Epithelial cell of esophagus (primary cell): ENCODE measurements at regions not wholly inside any gene's neighbourhood (a gene's known extent, or its start where the extent isn't known, plus 50 kb on each side); places are given as distances from the start of the nearest gene placed in this dataset.
"Not testable (repeated sequence)": the region's sequence is repeated elsewhere in the genome, so short reads cannot be mapped to it uniquely, and the experiment has no call there.

ENCODE experiments used
- DNase-seq: peaks from one replicate; pipeline ENCODE4 v3.0.0; 2010; ENCODE audit warnings: low read depth
- H3K4me3 ChIP-seq: 2 replicates; pipeline ENCODE4 v1.5.1; 2011; ENCODE audit warnings: mild to moderate bottlenecking, low read length, control low read depth
- TF ChIP-seq, protein P1 (sequence below): IDR thresholded peaks from 2 replicates; pipeline ENCODE4 v1.5.1; 2011; ENCODE audit warnings: low read depth, mild to moderate bottlenecking, low read length, control low read depth, inconsistent platforms; ENCODE audit not compliant: insufficient read depth; ENCODE audit errors: missing control alignments

DNA sequence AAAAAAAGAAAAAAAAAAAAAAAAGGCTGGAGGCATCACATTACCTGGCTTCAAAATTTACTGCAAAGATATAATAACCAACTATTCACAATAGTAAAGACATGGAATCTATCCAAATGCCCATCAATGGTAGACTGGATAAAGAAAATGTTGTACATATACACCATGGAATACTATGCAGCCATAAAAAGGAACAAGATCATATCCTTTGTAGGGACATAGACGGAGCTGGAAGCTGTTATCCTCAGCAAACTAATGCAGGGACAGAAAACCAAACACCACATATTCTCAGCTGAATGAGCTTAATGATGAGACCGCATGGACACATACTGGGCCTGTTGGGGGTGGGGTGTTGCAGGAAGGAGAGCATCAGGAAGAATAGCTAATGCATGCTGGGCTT is 330.5 kb downstream of the SRGAP2C start:
- no peak for DNase-seq
- H3K4me3 ChIP-seq, result no peak overlapping the region
- TF ChIP-seq, protein P1, sequence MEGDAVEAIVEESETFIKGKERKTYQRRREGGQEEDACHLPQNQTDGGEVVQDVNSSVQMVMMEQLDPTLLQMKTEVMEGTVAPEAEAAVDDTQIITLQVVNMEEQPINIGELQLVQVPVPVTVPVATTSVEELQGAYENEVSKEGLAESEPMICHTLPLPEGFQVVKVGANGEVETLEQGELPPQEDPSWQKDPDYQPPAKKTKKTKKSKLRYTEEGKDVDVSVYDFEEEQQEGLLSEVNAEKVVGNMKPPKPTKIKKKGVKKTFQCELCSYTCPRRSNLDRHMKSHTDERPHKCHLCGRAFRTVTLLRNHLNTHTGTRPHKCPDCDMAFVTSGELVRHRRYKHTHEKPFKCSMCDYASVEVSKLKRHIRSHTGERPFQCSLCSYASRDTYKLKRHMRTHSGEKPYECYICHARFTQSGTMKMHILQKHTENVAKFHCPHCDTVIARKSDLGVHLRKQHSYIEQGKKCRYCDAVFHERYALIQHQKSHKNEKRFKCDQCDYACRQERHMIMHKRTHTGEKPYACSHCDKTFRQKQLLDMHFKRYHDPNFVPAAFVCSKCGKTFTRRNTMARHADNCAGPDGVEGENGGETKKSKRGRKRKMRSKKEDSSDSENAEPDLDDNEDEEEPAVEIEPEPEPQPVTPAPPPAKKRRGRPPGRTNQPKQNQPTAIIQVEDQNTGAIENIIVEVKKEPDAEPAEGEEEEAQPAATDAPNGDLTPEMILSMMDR, result no peak

DNA sequence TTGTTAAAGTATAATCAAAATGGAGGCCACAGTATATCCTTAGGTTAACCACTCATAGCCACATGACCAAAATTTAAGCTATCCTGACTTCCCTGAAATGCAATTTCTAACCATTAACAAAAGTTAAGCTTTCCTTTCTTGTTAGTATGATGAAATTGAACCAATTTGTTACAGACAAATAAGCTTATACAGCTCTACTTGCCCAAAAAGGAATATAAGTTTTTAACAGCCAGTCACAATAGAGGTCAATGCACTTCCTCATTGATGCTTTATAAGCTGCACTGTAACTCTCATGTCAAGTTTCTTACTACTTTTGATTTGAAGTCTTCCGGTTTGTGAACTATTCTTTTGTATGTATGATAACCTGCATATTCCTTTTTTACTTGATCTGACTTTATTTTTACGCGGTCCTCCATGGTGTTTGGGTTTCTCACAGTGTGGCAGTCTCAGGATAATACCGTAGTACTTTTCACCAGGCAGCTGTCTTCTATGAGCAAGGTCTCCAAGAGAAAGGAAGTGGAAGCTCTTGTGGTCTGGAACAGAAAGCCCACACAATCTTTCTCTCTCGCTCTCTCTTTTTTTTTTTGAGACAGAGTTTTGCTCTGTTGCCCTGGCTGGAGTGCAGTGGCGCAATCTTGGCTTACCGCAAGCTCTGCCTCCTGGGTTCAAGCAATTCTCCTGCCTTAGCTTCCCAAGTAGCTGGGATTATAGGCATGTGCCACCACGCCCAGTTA is 331.6 kb downstream of the SRGAP2C start:
- TF ChIP-seq, protein P1, result no peak
- H3K4me3 ChIP-seq, result no peak overlapping the region
- DNase-seq, result no peak

DNA sequence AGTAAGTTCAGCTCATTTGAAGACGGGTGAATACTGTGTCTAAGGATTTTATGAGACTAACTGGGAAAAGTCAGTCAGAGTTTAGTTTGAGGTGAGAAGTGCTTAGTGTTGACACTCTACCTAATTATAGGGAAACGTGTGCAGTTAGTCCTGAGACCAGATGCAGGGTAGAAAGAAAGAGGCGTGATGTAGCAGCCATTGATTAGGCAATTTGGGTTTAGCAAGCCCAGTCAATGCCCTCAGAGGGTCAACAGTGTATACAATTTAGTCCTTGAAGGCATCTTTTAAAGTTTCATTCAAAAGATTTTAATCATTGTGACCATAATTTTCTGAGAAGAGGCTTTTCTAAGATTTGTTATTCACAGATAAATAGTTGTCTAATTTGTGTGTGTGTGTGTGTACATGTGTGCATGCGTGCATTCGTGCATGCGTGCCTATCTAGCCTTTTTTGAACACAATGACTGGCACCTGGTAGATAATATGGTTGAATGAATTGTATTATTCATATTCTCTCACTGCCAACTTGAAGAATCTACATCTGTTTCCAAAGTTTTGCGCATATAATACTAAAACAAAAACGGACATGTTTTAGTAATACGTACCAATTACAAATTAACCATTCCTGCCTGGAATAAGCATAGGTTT is 332.9 kb downstream of the SRGAP2C start:
- TF ChIP-seq, protein P1, result no peak
- no peak overlapping the region for H3K4me3 ChIP-seq
- DNase-seq, result no peak

DNA sequence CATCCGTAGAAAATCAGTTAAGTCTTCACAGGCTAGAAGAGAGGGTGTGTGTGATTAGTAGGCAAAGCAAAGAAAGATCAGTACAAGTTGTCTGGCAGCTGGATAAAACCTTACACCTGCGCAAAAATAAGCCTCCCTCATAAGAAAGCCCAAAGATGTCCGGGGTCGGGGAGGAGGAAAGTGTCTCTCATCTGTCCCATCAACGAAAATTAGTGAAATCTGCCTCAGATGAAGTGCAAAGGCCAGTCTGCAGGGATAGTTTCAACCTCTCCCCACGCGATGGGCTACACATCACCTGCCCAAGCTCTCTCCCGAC is 333.9 kb downstream of the SRGAP2C start:
- H3K4me3 ChIP-seq, result peak overlapping the region; percentile 50
- DNase-seq, result no peak
- TF ChIP-seq, protein P1, result no peak

DNA sequence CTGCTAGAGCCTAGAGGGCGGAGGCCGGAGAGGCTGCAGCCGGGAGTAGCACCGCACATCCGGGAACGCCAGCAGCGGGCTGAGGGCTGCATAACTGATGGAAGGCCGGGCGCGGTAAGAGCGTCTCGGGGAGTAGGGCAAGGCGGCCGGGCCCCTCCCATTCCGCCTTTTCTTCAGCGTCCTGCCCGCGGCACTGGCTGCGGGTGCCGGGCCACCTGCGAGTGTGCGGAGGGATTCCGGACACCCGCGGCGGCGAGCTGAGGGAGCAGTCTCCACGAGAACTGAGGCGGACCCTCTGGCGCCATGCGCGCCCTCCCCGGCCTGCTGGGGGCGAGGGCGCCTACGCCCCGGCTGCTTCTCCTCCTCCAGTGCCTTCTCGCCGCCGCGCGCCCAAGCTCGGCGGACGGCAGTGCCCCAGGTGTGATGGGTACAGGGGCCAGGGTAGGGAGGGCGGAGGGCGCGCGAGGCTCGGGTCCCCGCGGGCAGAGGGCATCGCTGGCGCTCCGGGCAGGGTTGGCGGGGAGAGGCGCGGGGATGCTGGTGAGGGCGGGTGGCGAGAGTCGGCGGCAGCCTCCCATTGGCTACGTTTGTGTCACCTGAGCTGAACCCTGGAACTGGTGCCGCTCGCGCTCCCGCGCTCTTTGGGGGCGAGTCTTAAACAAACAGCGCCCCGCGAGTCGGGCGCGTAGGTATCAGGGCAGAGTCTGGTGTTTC is 334.4 kb downstream of the SRGAP2C start:
- peak overlapping the region; percentile 50 for H3K4me3 ChIP-seq
- DNase-seq, result peak; percentile 69
- TF ChIP-seq, protein P1, result no peak

DNA sequence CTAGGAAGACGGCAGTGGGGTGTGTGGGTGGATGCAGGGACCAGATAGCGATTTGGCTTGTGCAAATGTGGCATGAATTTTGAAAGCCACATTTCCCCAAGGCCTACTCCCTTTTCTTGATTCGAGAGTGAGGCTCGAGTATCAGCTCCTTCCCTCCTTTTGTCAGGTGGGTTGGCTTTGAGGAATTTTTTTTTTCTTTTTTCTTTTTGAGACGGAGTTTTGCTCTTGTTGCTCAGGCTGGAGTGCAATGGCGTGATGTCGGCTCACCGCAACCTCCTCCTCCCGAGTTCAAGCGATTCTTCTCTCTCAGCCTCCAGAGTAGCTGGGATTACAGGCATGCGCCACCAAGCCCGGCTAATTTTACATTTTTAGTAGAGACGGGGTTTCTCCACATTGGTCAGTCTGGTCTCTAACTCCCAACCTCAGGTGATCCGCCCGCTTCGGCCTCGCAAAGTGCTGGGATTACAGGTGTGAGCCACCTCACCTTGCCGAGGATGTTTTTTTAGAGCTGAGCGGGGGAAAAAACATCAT is 335.0 kb downstream of the SRGAP2C start:
- not testable (repeated sequence) for DNase-seq
- peak overlapping the region; percentile 50 for H3K4me3 ChIP-seq

DNA sequence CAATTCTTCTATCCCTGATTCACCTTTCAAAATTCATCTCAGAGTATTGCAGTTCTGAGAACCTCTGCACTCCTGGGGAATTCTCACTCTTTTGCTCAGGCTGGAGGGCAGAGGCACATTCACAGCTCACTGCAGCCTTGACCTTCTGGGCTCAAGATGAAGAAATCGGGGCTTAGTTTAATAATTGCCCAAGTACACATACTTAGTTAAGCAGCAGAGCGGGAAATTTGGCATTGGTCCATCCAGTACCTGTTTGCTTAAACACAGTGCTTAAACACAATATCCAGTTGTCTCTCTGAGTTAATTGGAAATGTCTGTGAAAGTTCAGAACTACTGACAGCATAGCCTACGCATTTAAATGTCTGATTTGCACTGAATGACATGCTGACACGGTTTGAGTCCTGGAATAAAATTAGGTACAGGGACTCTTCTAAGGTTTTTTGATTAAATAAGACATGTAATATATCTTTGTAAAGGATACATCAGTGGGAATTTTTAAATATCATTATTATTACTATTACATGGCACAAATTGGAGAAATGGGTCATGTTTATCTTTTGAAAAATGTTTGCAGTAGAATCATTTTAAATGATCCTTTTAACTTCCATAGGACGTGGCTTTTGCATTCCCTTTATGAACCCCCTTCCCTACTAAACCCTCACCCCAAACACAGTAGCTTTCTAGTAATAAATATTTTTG is 337.4 kb downstream of the SRGAP2C start:
- H3K4me3 ChIP-seq, result no peak overlapping the region
- peak; percentile 42 for DNase-seq
- TF ChIP-seq, protein P1, result no peak

DNA sequence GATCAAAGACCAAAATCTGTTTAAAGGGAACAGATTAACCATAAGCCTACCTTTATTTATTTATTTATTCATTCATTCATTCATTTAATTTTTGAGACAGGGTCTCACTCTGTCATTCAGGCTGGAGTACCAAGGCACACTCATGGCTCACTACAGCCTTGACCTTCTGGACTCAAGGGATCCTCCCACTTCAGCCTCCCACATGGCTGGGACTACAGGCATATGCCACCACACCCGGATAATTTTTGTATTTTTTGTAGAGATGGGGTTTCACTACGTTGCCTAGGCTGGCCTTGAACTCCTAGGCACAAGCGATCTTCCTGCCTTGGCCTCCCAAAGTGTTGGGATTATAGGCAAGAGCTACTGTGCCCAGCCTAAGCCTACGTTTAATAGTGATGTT is 338.3 kb downstream of the SRGAP2C start:
- H3K4me3 ChIP-seq, DNase-seq: not testable (repeated sequence)
